H9 (cell line): ENCODE measurements at regions not wholly inside any gene's neighbourhood (a gene's known extent, or its start where the extent isn't known, plus 50 kb on each side); places are given as distances from the start of the nearest gene placed in this dataset.

Experiments used
- DNase-seq: peaks from one replicate; pipeline ENCODE4 v3.0.0-alpha.2; 2017
- H2AFZ ChIP-seq: one replicate; pipeline ENCODE4 v1.6.1; 2013; ENCODE audit warnings: mild to moderate bottlenecking, low read length, control low read depth, moderate library complexity
- H2AK5ac ChIP-seq: 2 replicates; pipeline ENCODE4 v1.6.1; 2013; ENCODE audit warnings: low read length, control low read depth, mixed read lengths; ENCODE audit not compliant: insufficient read length
- H2BK120ac ChIP-seq: one replicate; pipeline ENCODE4 v1.6.1; 2013; ENCODE audit warnings: low read depth, mild to moderate bottlenecking, low read length, control low read depth, inconsistent platforms; ENCODE audit not compliant: poor library complexity, severe bottlenecking
- H2BK12ac ChIP-seq: 2 replicates; pipeline ENCODE4 v1.6.1; 2013; ENCODE audit warnings: low read length, control low read depth, mixed read lengths, low read depth; ENCODE audit not compliant: insufficient read length
- H2BK15ac ChIP-seq: 2 replicates; pipeline ENCODE4 v1.6.1; 2013; ENCODE audit warnings: low read depth, low read length, control low read depth
- H2BK20ac ChIP-seq: one replicate; pipeline ENCODE4 v1.6.1; 2013; ENCODE audit warnings: low read depth, mild to moderate bottlenecking, low read length, control low read depth, inconsistent platforms; ENCODE audit not compliant: poor library complexity, severe bottlenecking
- H2BK5ac ChIP-seq: 2 replicates; pipeline ENCODE4 v1.6.1; 2013; ENCODE audit warnings: low read length, control low read depth, mixed read lengths; ENCODE audit not compliant: insufficient read length
- H3K14ac ChIP-seq: 2 replicates; pipeline ENCODE4 v1.6.1; 2013; ENCODE audit warnings: low read length, control low read depth; ENCODE audit not compliant: insufficient read depth
- H3K18ac ChIP-seq: 2 replicates; pipeline ENCODE4 v1.6.1; 2013; ENCODE audit warnings: low read depth, mild to moderate bottlenecking, mixed read lengths, low read length, control low read depth; ENCODE audit not compliant: insufficient read length
- H3K23ac ChIP-seq: 2 replicates; pipeline ENCODE4 v1.6.1; 2013; ENCODE audit warnings: low read length, control low read depth, mixed read lengths, low read depth; ENCODE audit not compliant: insufficient read length
- H3K23me2 ChIP-seq: 2 replicates; pipeline ENCODE4 v1.6.1; 2013; ENCODE audit warnings: low read depth, mild to moderate bottlenecking, mixed read lengths, low read length, control low read depth; ENCODE audit not compliant: insufficient read length, poor library complexity, severe bottlenecking
- H3K27ac ChIP-seq: 2 replicates; pipeline ENCODE4 v1.5.1; 2013; ENCODE audit warnings: low read length, control low read depth, mixed read lengths, low read depth; ENCODE audit not compliant: insufficient read length
- H3K27me3 ChIP-seq: 2 replicates; pipeline ENCODE4 v1.6.1; 2013; ENCODE audit warnings: low read length, control low read depth, inconsistent platforms; ENCODE audit not compliant: insufficient read depth
- H3K4ac ChIP-seq: 2 replicates; pipeline ENCODE4 v1.6.1; 2013; ENCODE audit warnings: low read depth, mild to moderate bottlenecking, control low read depth, inconsistent platforms, low read length, moderate library complexity
- H3K4me1 ChIP-seq: 2 replicates; pipeline ENCODE4 v1.6.1; 2013; ENCODE audit warnings: low read length, control low read depth, inconsistent platforms; ENCODE audit not compliant: insufficient read depth
- H3K4me2 ChIP-seq: 2 replicates; pipeline ENCODE4 v1.6.1; 2013; ENCODE audit warnings: low read length, control low read depth, mixed read lengths; ENCODE audit not compliant: insufficient read length, insufficient read depth
- H3K56ac ChIP-seq: 2 replicates; pipeline ENCODE4 v1.6.1; 2013; ENCODE audit warnings: low read depth, mild to moderate bottlenecking, mixed read lengths, low read length, control low read depth; ENCODE audit not compliant: insufficient read length
- H3K79me1 ChIP-seq: 2 replicates; pipeline ENCODE4 v1.6.1; 2013; ENCODE audit warnings: low read depth, mild to moderate bottlenecking, moderate library complexity, low read length, control low read depth, inconsistent platforms; ENCODE audit not compliant: insufficient read depth, poor library complexity, severe bottlenecking
- H3K79me2 ChIP-seq: 2 replicates; pipeline ENCODE4 v1.6.1; 2013; ENCODE audit warnings: low read length, control low read depth, inconsistent platforms; ENCODE audit not compliant: insufficient read depth
- H3K9ac ChIP-seq: 2 replicates; pipeline ENCODE4 v1.6.1; 2013; ENCODE audit warnings: low read length, control low read depth, mixed read lengths; ENCODE audit not compliant: insufficient read length; ENCODE audit errors: extremely low read depth
- H3K9me3 ChIP-seq: one replicate; pipeline ENCODE4 v1.6.1; 2013; ENCODE audit warnings: low read depth, low read length, inconsistent platforms; ENCODE audit not compliant: control insufficient read depth
- H3T11ph ChIP-seq: one replicate; pipeline ENCODE4 v1.6.1; 2013; ENCODE audit warnings: mild to moderate bottlenecking, low read length, control low read depth, inconsistent platforms
- H4K20me1 ChIP-seq: one replicate; pipeline ENCODE4 v1.6.1; 2013; ENCODE audit not compliant: control insufficient read depth, insufficient read length, insufficient read depth
- H4K5ac ChIP-seq: 2 replicates; pipeline ENCODE4 v1.6.1; 2013; ENCODE audit warnings: low read depth, mild to moderate bottlenecking, mixed read lengths, low read length, control low read depth; ENCODE audit not compliant: insufficient read length
- H4K8ac ChIP-seq: replicated peaks from 2 replicates; pipeline ENCODE4 v1.6.1; 2013; ENCODE audit warnings: low read length, control low read depth, mixed read lengths, low read depth; ENCODE audit not compliant: insufficient read length
- H4K91ac ChIP-seq: 2 replicates; pipeline ENCODE4 v1.6.1; 2013; ENCODE audit warnings: low read depth, mild to moderate bottlenecking, moderate library complexity, mixed read lengths, low read length, control low read depth; ENCODE audit not compliant: insufficient read length
- H3K27ac Mint-ChIP-seq, 3 experiments: 2 replicates in 2 of 3; 3 replicates in 1 of 3; pipeline ENCODE4 v1.8.0; 2020 to 2021; ENCODE audit warnings: mixed read lengths in 3 of 3, mild to moderate bottlenecking in 1 of 3, moderate library complexity in 1 of 3
- H3K27me3 Mint-ChIP-seq: 2 replicates; pipeline ENCODE4 v1.8.0; 2021; ENCODE audit warnings: low read depth, mild to moderate bottlenecking, moderate library complexity, mixed read lengths
- H3K36me3 Mint-ChIP-seq, 3 experiments: 2 replicates in 2 of 3; 3 replicates in 1 of 3; pipeline ENCODE4 v1.8.0; 2020 to 2021; ENCODE audit warnings: low read depth in 3 of 3, mixed read lengths in 3 of 3; ENCODE audit not compliant: insufficient read depth in 1 of 3
- H3K4me1 Mint-ChIP-seq, 2 experiments: 2 replicates each; pipeline ENCODE4 v1.8.0; 2020; ENCODE audit warnings: mixed read lengths in 2 of 2
- H3K4me3 Mint-ChIP-seq, 2 experiments: 2 replicates in 1 of 2; 3 replicates in 1 of 2; pipeline ENCODE4 v1.8.0; 2020 to 2021; ENCODE audit warnings: mild to moderate bottlenecking in 2 of 2, mixed read lengths in 2 of 2, moderate library complexity in 1 of 2
- H3K9me3 Mint-ChIP-seq, 2 experiments: 2 replicates in 1 of 2; 3 replicates in 1 of 2; pipeline ENCODE4 v1.8.0; 2020; ENCODE audit warnings: mild to moderate bottlenecking in 2 of 2, mixed read lengths in 2 of 2, moderate library complexity in 1 of 2
- CTCF ChIP-seq: fragments of 200-600 bp; sonication (generic); conservative IDR thresholded peaks from 3 replicates; pipeline ENCODE4 v1.8.0; 2021; ENCODE audit warnings: antibody characterized with exemption, mild to moderate bottlenecking
- WGBS: extraction: QIAGEN DNeasy Blood & Tissue Kit; methylation state at CpG from one replicate; pipeline ENCODE4 v1.1.7; 2013; ENCODE audit warnings: missing lambda C conversion rate, low lambda C conversion rate, mixed read lengths; ENCODE audit not compliant: insufficient read length; ENCODE audit errors: extremely low coverage; 5-methylcytosine and 5-hydroxymethylcytosine counted together

DNA sequence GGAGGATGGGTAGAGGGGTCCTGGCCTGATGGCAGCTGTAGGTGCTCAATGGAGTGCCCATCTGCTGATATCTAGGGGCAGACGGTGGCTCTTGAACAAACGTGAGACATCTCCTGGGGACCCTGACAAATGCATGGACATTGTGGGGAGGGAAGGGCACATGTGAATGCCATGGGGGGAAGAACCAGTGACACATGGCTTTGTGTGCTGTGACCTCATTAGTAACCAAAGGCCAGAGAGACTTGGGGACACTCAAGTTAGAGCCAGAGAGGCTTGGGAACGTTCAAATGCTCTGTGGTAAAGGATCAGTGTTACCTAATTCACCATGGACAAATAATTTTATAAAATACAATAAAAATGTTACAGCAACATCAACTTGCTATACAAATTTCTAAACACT lies 151.8 kb downstream of the ESM1 start:
- Histone ChIP-seq H3K18ac (no peak overlapping the region), H3K9ac (no peak overlapping the region), H3K4ac (no peak overlapping the region), H2AFZ (no peak overlapping the region), H2BK20ac (no peak overlapping the region), H3K23me2 (no peaks in the 10 kb centered on the region), H3K27me3 (no peaks in the 10 kb centered on the region), H3K4me1 (no peaks in the 10 kb centered on the region), H2BK12ac (no peak overlapping the region), H4K91ac (no peak overlapping the region), H3K79me2 (no peaks in the 10 kb centered on the region), H3K27ac (no peak overlapping the region), H3K79me1 (no peaks in the 10 kb centered on the region), H3K9me3 (no peaks in the 10 kb centered on the region), H3K14ac (no peak overlapping the region), H3K4me2 (no peak overlapping the region), H4K5ac (no peak overlapping the region), H3K23ac (no peak overlapping the region), H4K8ac (no peak overlapping the region), H2BK15ac (no peak overlapping the region), H2AK5ac (no peak overlapping the region), H2BK120ac (no peak overlapping the region), H3T11ph (no peak overlapping the region), H4K20me1 (no peaks in the 10 kb centered on the region), H3K56ac (no peak overlapping the region), H2BK5ac (no peak overlapping the region)
- Mint-ChIP-seq H3K27ac (no peak overlapping the region; a peak in 1 of 7 replicates), H3K9me3 (no peaks in the 10 kb centered on the region), H3K27me3 (peaks cover 3% of the 10 kb centered on the region), H3K4me3 (no peak overlapping the region), H3K4me1 (no peaks in the 10 kb centered on the region), H3K36me3 (no peaks in the 10 kb centered on the region)
- no peak for DNase-seq
- TF ChIP-seq CTCF, result no peak
- WGBS, result no CpG with 5 or more reads among the region's 3 CpGs
